HG02588 (cell line): ENCODE measurements at regions not wholly inside any gene's neighbourhood (a gene's known extent, or its start where the extent isn't known, plus 50 kb on each side); places are given as distances from the start of the nearest gene placed in this dataset.
"Not testable (repeated sequence)": the region's sequence is repeated elsewhere in the genome, so short reads cannot be mapped to it uniquely, and the experiment has no call there.

Experiments used
- ATAC-seq: cut with Tn5 transposase; IDR thresholded peaks from one replicate; pipeline ENCODE4 v1.9.1; 2021; ENCODE audit warnings: mild to moderate bottlenecking, moderate library complexity; ENCODE audit not compliant: unreplicated experiment

DNA sequence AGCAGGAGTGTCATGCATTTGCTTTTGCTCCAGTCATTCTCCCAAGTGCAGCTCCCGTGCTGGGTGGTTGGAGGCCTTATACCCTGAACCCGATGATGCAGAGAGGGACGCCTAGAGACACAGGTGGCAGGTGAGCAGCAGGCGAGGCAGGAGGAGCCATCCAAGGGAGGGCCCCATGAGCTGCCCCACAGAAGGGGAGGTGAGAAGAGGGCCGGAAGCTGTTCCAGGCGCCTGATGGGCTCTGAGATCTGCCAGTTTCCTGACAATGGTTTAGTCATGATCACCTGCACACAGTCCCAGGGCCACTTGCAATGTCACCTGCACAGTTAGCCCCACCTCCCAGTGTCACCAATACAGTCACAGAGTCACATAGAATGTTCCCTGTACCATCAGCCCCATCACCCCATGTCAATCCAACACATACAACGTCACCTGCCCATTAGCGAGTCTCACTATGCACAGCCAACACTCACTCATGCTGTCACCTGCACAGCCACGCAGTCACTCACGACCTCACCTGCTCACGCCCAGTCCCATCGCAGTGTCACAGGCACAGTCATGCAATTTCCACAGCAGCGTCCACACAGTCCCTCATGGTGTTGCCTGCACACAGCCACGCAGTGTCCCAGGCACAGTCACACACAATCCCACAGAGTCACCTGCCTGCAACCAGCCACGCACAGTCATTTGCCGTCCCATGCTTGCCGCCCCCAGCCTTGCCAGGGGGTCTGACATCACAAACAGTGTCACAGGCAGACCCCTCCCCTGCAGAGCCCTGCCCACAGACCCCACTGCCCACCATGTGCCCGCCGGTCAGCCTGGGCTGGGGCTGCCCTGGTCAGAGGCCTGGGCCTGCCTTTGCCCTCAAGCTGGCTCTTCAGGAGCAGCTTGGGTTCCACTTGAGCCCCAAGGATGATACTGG is 113.4 kb downstream of the LHX2 start:
- no peak for ATAC-seq

DNA sequence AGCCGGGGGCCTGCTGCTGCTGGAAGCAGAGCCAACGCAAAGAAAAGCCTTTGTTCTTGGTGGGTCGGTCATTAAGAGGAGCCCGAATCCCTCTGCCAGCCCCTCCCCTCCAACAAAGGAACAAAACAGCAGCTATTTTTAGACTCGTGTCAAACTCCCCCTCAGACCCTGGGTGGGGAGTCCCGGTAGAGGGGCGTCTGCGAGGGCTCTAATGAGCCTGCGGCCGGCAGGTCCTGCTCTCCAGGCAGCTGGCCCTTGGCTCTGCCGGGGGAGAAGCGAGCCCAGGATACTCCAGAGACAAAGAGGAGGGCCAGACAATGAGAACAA is 114.0 kb downstream of the LHX2 start:
- ATAC-seq: no peak

DNA sequence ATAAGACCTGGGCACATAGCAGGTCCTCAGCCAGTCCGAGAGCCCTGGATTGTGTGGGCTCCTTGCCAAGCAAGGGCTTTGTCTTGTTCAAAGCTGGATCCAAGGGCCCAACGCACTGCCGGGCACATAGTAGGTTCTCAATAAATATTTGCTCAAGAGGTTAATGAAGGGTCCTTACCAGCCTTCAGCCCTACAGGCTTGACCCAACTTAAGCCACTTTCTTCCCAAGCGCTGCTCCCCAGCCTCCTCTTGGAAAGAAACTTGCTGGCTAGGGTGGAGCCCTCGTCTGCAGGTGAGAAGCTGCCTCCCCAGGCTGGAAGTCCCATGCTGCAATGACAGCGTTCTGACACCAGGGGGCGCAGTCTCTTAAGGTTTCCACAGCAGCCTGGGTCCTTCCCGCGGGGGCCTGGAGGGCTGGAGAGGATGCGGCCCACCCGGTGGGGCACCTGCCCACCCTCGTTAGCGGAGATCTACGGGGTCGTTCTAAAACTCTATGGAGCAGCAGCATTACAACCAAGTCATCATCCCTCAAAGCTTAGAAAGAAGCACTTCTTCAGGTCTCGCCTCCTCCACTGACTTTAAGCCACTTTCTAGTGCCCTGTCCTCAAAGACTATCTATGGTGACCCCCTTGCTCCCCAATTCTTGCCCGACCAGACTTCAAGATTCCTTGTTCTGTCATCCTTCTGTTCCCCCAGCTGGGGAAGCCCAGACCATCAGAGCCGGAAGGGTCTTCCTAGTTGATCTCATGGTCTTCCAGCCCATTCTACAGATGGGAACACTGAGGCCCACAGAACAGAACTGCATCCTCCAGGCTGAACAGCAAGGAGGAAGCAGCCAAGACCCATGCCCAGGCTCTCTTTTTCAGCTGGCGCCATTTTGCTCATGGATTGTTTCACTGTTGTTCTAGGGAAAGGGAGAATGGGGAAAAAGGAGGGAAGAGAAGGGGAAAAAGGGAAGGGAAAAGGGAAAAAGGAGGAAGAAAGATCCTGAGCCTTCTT is 115.4 kb downstream of the LHX2 start:
- no peak for ATAC-seq

DNA sequence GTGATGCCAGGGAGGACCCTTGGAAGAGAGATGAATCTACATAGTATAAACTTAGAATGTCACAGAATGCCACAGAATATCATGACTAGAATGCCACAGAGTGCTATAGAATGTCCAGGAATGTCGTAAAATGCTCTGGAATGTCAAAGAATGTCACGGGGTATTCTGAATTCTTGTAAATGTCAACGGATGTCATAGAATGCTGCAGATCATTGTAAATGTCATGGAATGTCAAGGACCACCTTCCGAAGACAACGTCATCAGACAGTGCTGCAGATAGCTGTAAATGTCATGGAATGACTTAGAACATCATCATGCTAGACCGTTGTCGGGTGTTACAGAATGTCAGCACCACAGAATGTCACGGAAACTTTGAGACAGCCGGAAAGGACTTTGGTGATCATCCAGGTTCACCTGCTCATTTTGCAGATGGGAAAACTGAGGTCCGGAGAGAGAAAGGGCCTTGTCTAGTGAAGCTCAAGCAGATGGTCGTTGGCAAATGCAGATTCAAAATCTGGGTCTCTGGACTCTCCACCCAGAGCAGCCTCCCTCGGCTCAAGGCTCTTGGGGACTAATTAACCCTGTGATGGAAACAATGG is 117.1 kb downstream of the LHX2 start:
- ATAC-seq: no peak

DNA sequence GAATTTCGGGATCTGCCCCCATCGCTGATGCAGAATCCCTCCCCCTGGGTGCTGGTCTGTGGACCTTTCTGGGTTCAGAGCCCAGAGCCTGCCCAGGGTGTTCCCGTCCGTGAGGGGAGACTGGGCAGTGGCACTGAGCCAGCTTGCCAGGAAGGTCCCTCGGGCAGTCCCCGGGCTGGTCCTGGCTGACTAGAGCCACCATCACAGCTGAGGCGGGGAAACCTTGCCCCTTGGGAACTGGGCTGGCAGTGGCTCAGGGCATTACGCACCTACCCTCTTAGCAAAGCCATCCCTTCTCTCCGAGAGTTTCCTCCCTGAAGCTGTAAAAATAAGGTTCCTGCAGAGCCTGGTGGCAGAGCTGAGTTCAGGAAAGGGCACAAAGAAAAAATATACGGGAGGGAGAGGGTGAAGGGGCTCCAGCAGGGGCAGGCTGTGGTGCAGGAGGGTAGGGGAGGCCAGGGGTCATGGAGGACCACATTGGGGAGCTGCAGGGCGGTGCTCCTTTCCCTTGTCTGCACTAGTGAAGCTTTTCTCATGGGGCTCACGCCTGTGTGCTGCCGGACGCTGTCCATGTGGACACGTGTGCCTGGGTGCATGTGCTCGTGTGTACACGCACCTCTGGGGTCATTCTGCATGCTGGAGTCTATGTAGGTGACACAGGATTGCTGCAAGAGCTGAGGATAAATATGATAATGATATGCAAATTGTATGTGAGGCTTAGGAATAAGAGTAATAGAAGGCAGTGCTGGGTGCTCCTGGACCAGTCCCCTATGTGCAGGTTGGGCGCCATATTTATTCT is 118.9 kb downstream of the LHX2 start:
- no peak for ATAC-seq

DNA sequence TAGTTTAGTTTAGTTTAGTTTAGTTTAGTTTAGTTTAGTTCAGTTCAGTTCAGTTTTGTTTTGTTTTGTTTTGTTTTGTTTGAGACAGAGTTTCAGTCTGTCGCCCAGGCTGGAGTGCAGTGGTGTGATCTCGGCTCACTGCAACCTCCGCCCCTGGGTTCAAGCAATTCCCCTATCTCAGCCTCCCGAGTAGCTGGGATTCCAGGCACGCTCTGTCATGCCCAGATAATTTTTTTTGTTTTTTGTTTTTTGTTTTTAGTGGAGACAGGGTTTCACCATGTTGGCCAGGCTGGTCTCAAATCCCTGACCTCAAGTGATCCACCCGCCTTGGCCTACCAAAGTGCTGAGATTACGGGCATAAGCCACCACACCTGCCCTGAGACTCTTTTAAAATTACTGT is 120.0 kb downstream of the LHX2 start:
- ATAC-seq: not testable (repeated sequence)

DNA sequence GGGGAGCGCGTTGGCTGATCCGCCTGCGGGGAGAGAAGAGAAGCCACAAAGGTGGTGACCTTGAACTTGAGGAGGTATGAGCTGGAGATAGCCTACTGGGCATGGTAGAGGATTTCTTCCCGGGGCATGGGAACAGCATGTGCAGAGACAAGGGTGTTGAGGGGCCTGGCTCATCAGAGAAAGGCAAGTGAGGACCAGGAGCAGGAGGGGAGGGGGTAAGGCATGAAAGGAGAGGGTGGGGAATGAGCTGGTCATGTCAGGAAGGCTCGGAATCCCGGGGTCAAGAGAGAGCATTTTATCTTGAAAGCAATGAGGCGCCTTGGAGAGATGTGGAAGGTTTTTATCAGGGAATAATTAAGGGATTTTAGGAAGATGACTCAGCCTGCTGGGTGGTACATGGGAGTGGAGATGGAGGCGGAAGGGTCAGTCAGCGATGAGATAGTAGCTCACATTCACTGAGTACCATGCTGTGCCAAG is 121.1 kb downstream of the LHX2 start:
- no peak for ATAC-seq

DNA sequence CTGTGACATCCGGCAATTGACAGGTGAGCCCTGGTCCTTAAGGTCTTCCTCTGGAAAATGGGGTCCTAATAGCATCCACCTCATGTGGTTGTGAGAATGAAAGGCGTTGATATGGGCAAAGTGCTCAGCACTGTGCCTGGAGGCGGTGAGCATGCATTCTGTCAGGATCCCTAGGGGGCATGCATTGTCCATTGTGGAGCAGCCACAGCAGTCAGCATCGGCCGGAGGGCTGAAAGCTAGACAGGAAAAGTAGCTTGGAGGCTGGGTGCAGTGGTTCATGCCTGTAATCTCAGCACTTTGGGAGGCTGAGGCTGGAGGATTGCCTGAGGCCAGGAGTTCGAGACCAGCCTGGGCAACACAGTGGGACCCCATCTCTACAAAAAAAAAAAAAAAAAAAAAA is 122.2 kb downstream of the LHX2 start:
- ATAC-seq: no peak

DNA sequence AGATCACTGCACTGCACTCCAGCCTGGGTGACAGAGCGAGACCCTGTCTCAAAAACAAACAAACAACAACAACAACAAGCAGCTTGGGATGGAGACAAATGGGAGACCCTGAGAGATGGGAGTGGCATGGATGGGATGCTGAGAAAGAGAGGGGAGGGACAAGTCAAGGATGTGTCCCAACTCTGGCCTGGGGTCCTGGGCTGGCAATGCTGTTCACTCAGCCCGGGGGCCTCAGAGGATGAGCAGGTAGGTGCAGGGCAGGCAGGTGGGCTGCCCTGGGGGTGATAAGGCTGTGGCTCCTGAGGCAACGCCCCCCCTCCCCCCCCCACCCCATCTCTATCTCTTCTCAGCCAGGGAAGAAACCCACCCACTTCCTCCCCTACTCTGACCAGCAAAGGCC is 123.0 kb downstream of the LHX2 start:
- ATAC-seq: no peak

DNA sequence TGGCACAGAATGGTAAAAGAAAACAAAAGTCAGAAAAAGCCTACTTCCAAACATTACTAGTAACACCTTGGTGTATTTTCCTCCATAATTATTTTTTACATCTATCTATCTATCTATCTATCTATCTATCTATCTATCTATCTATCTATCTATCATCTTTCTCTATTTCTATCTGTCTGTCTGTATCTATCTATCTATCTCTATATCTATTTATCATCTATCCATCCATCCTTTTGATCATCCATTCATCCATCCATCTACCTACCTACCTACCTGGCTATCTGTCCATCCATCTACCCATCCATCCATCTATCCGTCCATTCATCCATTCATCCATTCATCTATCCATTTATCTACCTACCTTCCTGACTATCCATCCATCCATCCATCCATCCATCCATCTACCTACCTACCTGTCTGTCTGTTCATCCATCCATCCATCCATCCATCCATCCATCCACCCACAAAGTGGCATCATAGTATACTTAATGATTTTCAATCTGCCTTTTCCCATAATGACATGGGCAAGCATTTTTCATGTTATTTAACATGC is 121.9 kb upstream of the NEK6 start:
- ATAC-seq: no peak

DNA sequence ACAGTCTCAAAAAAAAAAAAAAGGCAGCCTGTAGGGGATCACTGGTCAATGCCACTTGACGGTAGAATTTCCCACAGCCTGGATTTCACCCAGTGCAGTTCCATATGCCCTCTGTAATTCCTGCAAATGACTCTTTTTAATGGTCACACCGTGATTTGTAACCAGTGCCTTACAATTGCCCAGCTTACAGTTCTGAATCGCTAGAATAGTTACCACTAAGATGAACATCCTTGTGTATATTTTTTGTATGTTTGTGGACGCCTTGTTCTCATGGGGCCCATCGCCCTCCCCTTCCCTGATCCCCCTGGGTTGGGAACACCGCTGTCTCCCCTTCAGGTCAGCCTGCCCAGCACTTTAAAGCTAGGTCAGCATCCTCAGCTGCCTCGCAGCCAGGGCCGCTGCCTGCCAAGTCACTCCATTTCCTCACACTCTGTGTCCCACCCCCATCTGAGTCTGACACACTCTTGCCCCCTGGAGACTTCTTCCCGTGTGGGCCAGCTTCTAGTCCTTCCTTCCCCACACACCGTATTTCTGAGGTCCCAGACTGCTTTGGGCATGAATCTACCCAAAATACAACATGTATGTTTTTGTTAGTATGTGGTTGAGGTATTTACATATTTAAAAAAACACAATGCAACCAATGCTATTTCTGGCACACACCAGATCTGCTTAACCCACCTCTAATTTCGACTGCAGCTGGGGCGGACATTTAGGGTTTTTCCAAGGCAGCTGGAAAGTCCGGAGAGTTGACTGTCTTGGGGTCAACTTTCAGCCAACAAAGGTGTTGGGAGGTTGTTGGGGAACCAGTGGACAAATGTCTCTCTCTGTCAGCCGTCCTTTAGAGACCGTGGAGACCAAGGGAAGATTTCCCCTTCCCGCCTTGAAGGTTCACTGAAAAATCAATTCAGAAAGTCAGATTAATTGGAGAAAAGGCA is 120.5 kb upstream of the NEK6 start:
- peak; percentile 77 for ATAC-seq

DNA sequence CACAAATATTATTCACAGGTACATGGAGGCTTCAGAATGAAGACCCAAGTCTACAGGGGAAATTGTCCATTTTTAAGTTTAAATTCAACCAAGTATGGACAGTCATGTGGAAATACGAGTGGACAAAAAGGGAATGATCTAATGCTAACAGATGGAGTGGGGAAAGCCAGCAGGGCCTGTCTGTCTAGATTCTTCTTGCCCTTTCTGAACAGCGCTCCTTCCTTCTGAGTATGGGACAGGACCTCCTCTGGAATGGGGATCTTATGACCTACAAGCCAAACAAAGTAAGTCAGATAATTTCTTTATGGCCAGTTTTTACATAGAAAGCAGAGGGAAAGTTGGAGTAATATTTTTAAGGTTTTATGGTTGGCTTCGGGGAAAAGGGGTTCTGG is 119.8 kb upstream of the NEK6 start:
- peak; percentile 3 for ATAC-seq

DNA sequence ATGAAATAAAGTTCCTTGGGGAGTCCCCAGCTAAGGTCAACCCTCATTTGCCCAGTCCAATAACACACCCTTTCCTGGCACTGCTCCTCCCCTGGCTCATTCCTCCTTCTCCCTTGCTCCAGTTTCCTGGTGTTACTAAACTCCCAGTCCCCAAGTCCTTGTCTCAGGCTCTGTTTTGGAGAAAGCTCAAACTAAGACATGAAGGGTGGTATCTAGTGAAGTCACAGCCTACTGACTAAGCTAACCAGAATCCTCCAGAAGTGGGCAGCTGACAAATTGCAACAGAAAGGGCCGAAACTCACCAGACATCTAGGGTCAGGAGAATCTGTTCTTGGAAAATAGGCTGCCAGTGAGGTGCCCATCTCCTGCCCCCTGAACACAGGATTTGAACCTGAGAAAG is 118.7 kb upstream of the NEK6 start:
- ATAC-seq: no peak

DNA sequence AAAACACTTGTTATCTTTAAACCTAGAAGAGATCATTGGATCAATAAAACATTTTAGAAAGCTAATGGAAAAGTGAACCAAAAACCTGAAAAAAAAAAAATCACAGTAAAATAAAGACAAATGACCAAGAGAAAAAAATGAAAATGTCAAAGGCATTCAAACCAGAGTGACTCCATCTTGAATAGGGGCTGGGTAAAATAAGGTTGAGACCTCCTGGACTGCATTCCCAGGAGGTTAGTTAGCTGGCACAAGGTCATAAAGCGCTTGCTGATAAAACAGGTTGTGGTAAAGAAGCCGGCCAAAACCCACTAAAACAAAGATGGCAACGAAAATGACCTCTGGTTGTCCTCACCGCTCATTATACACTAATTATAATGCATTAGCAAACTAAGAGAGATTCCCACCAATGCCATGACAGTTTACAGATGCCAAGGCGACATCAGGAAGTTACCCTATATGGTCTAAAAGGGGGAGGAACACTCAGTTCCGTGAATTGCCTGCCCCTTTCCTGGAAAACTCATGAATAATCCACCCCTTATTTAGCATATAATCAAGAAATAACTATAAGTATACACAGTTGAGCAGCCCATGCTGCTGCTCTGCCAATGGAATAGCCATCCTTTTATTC is 116.7 kb upstream of the NEK6 start:
- no peak for ATAC-seq

DNA sequence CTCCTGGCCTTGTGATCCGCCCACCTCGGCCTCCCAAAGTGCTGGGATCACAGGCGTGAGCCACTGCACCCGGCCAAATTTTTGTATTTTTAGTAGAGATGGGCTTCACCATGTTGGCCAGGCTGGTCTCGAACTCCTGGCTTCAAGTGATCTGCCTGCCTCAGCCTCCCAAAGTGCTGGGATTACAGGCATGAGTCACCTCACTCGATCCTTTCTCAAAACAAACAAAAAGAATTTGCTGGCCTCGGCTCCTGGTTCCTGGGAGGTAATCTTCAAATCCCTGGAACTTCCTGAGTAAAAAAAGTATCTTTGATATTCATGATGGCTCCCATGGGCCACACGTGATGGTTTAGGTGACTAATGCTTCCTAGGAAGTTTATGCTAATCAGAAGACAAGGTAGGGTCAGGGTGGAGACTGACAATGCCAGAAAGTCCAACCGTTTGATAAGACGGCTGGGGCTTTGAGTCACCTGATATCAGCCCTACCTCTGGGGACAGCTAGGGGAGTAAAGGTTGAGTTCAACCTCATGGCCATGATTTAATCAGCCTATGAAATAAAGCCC is 113.1 kb upstream of the NEK6 start:
- not testable (repeated sequence) for ATAC-seq

DNA sequence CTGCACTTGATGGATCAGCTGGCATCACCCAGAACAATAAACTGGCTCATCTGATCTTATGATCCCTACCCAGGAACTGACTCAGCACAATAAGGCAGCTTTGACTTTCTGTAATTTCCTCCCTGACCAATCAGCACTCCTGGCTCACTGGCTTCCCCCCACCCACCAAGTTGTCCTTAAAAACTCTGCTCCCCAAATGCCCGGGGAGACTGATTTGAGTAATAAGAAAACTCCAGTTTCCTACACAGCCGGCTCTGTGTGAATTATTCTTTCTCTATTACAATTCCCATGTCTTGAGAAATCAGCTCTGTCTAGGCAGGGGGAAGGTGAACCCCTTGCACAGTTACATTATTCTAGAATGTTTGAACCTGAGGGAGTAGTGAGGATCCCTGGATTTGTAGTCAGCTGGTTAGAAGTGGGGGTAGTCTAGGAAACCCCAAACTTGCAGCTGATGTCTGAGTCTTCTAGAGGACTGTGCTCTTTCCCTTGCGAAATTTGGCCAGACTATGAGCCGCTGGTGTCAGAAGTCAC is 111.7 kb upstream of the NEK6 start:
- no peak for ATAC-seq

DNA sequence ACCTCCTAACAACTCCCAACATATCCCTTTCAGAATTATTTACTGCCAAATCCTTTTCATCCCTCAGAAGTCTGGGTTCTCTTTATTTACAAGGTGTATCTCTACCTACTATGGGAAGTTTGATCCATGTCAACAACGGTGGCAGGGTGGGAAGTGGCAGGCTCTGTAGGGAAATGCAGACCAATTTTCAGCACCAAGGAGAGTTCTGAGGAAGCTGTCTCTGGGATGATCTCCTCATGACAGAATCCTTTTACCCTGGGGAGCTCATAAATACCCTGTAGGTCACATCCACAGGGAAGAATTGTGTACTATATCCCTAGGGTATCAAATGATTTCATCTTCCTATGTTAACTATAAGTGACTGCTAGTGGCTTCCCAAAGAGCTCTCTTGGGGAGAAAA is 107.8 kb upstream of the NEK6 start:
- no peak for ATAC-seq

DNA sequence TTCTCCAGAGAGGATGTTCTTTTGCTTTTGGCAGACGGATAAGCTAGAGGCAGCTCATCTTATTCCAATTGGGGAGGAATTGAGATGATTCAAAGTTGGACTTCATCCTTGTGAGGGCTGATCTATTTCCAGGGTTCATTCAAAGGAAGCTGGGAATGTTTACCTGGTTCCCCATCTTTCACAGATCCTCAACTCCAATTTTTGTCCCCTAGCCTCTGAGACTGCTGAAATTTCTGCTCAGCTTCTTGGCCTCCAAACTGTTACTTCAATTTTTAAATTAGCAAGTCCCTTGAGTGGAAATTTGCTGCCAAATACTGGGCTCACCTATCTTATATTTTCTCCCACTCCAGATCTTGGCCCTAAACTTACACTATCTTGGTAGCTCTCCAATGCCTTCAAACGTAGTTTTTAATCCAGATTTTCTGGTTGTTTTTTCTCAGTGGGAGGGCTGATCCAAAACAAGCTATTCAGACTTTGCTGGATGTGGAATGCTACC is 93.9 kb upstream of the NEK6 start:
- ATAC-seq: no peak
